Activated CD4-positive, alpha-beta T cell treated with anti-CD3 and anti-CD28 coated beads for 36 hours (primary cell): ENCODE measurements at regions not wholly inside any gene's neighbourhood (a gene's known extent, or its start where the extent isn't known, plus 50 kb on each side); places are given as distances from the start of the nearest gene placed in this dataset.

Source experiments
- ATAC-seq: fragments of 200-7000 bp; cut with Tn5 transposase; one replicate; pipeline ENCODE4 v1.10.0; 2021; ENCODE audit warnings: mild to moderate bottlenecking, moderate library complexity
- CTCF ChIA-PET: fragments of 350-600 bp; sonication (Branson Sonifier 250); formaldehyde crosslinking; loops from one replicate; lab custom pipeline; 2021; ENCODE audit warnings: antibody characterized with exemption; lab: Charles Lee
- POLR2A ChIA-PET: fragments of 350-600 bp; sonication (Branson Sonifier 250); formaldehyde crosslinking; loops from one replicate; lab custom pipeline; 2021; ENCODE audit warnings: antibody characterized with exemption, inconsistent platforms; lab: Charles Lee
- DNase-seq: peaks from one replicate; pipeline ENCODE4 v3.0.0-alpha.2; 2020
- H3K27ac Mint-ChIP-seq: one replicate; pipeline ENCODE4 v1.8.0; 2021; ENCODE audit warnings: mixed read lengths
- H3K27me3 Mint-ChIP-seq: one replicate; pipeline ENCODE4 v1.8.0; 2021; ENCODE audit warnings: mixed read lengths
- H3K36me3 Mint-ChIP-seq: one replicate; pipeline ENCODE4 v1.8.0; 2021; ENCODE audit warnings: low read depth, mixed read lengths
- H3K4me1 Mint-ChIP-seq: one replicate; pipeline ENCODE4 v1.8.0; 2021; ENCODE audit warnings: mixed read lengths
- H3K4me3 Mint-ChIP-seq: one replicate; pipeline ENCODE4 v1.8.0; 2021; ENCODE audit warnings: mild to moderate bottlenecking, moderate library complexity, mixed read lengths
- H3K9me3 Mint-ChIP-seq: one replicate; pipeline ENCODE4 v1.8.0; 2021; ENCODE audit warnings: low read depth, mixed read lengths
- intact Hi-C, 2 experiments: fragments of 100-400 bp; cut with DNase I in 1 of 2; cut with micrococcal nuclease in 1 of 2; formaldehyde crosslinking; loops; one replicate each; pipeline versions ENCODE4 v1.14.2 to v1.15.1; 2022 to 2024; cut with DNase I, micrococcal nuclease

DNA sequence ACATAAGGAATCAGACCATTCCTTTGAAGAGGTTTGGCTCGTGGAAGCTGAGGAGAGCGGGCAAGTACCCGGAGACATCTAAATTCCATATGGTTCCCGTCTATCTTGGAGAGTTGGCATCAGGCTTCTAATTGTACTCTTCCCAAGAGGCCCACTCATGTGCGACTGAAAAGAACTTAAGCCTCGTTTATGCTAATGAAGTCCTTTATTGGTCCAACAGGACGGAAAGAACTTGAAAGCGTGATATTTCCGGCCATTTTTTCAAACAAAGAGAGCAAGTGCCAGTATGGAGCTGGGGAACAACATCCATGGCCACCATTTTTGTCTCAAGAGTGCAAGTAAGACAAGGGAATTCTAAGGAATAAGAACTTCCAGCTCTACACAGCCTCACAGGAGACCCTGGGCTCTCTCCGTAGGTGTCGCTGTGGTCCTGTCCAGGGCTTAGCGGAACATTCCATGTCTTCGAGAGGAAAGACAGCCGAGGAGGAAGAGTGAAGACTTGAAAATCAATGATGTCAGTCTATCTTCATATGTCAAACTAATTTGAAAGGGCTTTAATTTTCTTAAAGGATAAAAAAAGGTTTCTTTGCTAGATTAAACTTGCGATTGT, 566.0 kb upstream of the PSMD7 start:
- Mint-ChIP-seq H3K27ac (no peak overlapping the region), H3K36me3 (no peaks in the 10 kb centered on the region), H3K27me3 (peaks cover 8% of the 10 kb centered on the region), H3K9me3 (peaks cover 4% of the 10 kb centered on the region), H3K4me1 (peaks cover 4% of the 10 kb centered on the region), H3K4me3 (no peak overlapping the region)
- CTCF ChIA-PET, result no interaction called here
- POLR2A ChIA-PET, result no interaction called here
- intact Hi-C loops, result no loop called here
- DNase-seq, result no peak
- no peak for ATAC-seq

GRCh38 chr16:73725156-73725555, 571.5 kb upstream of the PSMD7 start:
- intact Hi-C loops, result no loop called here
- Mint-ChIP-seq H3K9me3 (no peaks in the 10 kb centered on the region), H3K27me3 (peaks cover 4% of the 10 kb centered on the region), H3K4me3 (no peak overlapping the region), H3K36me3 (no peaks in the 10 kb centered on the region), H3K27ac (no peak overlapping the region), H3K4me1 (no peaks in the 10 kb centered on the region)
- ChIA-PET POLR2A (no interaction called here), CTCF (interaction anchor here (0.5 kb wide), 1 partner anchor 108 kb away, joined by 4 read pairs; no protein-coding TSS in a partner anchor)
- no peak for ATAC-seq
- no peak for DNase-seq

DNA sequence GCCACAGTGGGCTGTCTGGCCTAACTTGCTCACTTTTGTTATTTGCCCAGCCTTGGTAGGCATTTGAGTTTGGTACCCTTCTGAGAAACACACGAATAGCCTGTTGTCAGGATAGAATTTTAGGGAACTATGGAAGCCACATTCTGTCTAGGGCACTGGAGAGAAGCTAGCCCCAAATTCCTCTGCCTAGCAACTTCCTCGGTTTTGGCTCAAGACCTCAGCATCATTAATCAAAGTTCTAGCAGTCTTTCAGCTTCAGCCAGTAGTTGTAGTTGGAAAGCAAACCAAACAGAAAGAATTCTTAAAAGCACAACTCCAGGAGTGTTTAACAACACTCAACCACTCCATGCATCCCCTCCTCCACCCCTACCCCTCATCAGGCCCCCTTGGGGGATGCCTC, 572.1 kb upstream of the PSMD7 start:
- ChIA-PET POLR2A (no interaction called here), CTCF (no interaction called here)
- ATAC-seq (no peak), DNase-seq (no peak)
- H3K4me3 Mint-ChIP-seq, result no peak overlapping the region
- intact Hi-C loops, result no loop called here
- H3K27me3 Mint-ChIP-seq, result peaks cover 4% of the 10 kb centered on the region
- no peaks in the 10 kb centered on the region for H3K9me3 Mint-ChIP-seq
- H3K27ac Mint-ChIP-seq, result no peak overlapping the region
- no peaks in the 10 kb centered on the region for H3K4me1 Mint-ChIP-seq
- H3K36me3 Mint-ChIP-seq, result no peaks in the 10 kb centered on the region

GRCh38 chr16:73717266-73717974, 579.2 kb upstream of the PSMD7 start:
- intact Hi-C loops, result no loop called here
- H3K4me1 Mint-ChIP-seq, result no peaks in the 10 kb centered on the region
- no peak overlapping the region for H3K4me3 Mint-ChIP-seq
- CTCF ChIA-PET, result no interaction called here
- peaks cover 4% of the 10 kb centered on the region for H3K9me3 Mint-ChIP-seq
- no peaks in the 10 kb centered on the region for H3K36me3 Mint-ChIP-seq
- no peaks in the 10 kb centered on the region for H3K27me3 Mint-ChIP-seq
- ATAC-seq (no peak), DNase-seq (no peak)
- POLR2A ChIA-PET, result no interaction called here
- H3K27ac Mint-ChIP-seq, result no peak overlapping the region

GRCh38 chr16:73714976-73715375, 581.6 kb upstream of the PSMD7 start:
- ChIA-PET CTCF (interaction anchor here (0.8 kb wide), 1 partner anchor 295 kb away, joined by 3 read pairs; no protein-coding TSS in a partner anchor), POLR2A (no interaction called here)
- H3K4me3 Mint-ChIP-seq, result no peak overlapping the region
- H3K36me3 Mint-ChIP-seq, result no peaks in the 10 kb centered on the region
- H3K27me3 Mint-ChIP-seq, result no peaks in the 10 kb centered on the region
- no peak for ATAC-seq
- H3K27ac Mint-ChIP-seq, result no peak overlapping the region
- intact Hi-C loops, result loop anchor here in 1 of 2 experiments (5.0 kb wide), 1 partner anchor 47 kb away; no protein-coding TSS in a partner anchor
- no peaks in the 10 kb centered on the region for H3K4me1 Mint-ChIP-seq
- DNase-seq, result no peak
- peaks cover 4% of the 10 kb centered on the region for H3K9me3 Mint-ChIP-seq

- no peaks in the 10 kb centered on the region for H3K36me3 Mint-ChIP-seq
- DNase-seq (peak; percentile 13), ATAC-seq (no peak)
- H3K9me3 Mint-ChIP-seq, result peaks cover 4% of the 10 kb centered on the region
- no peak overlapping the region for H3K27ac Mint-ChIP-seq
- intact Hi-C loops, result loop anchor here in 1 of 2 experiments (5.0 kb wide), 1 partner anchor 48 kb away; no protein-coding TSS in a partner anchor
- ChIA-PET POLR2A (no interaction called here), CTCF (interaction anchor here (0.8 kb wide), 1 partner anchor 296 kb away, joined by 3 read pairs; no protein-coding TSS in a partner anchor)
- no peak overlapping the region for H3K4me3 Mint-ChIP-seq
- H3K27me3 Mint-ChIP-seq, result peaks cover 3% of the 10 kb centered on the region
- H3K4me1 Mint-ChIP-seq, result no peaks in the 10 kb centered on the region
Observed at GRCh38 chr16:73713778-73714495, 582.7 kb upstream of the PSMD7 start.

DNA sequence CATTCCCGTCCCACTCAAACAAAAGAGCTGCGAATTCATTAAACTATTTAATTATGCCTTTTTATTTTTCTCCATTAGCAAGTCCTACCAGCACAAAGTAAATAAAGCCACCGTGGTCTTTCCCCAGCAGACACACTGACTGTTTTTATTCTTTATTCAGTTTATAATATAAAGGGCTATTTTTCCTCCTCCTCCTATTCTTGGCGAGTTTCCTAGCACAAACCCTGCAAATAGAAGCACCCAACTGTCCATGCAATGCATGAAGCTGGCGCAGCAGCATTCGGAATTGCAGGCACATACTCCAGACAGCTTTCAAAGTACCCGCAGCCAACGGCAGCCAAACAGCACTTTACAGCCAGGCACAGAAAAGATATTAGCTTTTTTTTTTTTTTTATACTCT, 583.4 kb upstream of the PSMD7 start:
- Mint-ChIP-seq H3K4me3 (no peak overlapping the region), H3K4me1 (no peaks in the 10 kb centered on the region), H3K9me3 (peaks cover 4% of the 10 kb centered on the region), H3K27me3 (peaks cover 3% of the 10 kb centered on the region), H3K36me3 (no peaks in the 10 kb centered on the region), H3K27ac (no peak overlapping the region)
- ATAC-seq (no peak), DNase-seq (no peak)
- ChIA-PET CTCF (no interaction called here), POLR2A (no interaction called here)
- intact Hi-C loops, result loop anchor here in 1 of 2 experiments (5.0 kb wide), 1 partner anchor 49 kb away; no protein-coding TSS in a partner anchor

GRCh38 chr16:73711406-73712080, 585.1 kb upstream of the PSMD7 start:
- H3K27ac Mint-ChIP-seq, result no peak overlapping the region
- H3K9me3 Mint-ChIP-seq, result peaks cover 4% of the 10 kb centered on the region
- intact Hi-C loops, result loop anchor here in 1 of 2 experiments (5.0 kb wide), 1 partner anchor 51 kb away; no protein-coding TSS in a partner anchor
- no peaks in the 10 kb centered on the region for H3K4me1 Mint-ChIP-seq
- H3K4me3 Mint-ChIP-seq, result no peak overlapping the region
- ChIA-PET POLR2A (no interaction called here), CTCF (no interaction called here)
- DNase-seq (no peak), ATAC-seq (no peak)
- H3K36me3 Mint-ChIP-seq, result no peaks in the 10 kb centered on the region
- H3K27me3 Mint-ChIP-seq, result peaks cover 6% of the 10 kb centered on the region

DNA sequence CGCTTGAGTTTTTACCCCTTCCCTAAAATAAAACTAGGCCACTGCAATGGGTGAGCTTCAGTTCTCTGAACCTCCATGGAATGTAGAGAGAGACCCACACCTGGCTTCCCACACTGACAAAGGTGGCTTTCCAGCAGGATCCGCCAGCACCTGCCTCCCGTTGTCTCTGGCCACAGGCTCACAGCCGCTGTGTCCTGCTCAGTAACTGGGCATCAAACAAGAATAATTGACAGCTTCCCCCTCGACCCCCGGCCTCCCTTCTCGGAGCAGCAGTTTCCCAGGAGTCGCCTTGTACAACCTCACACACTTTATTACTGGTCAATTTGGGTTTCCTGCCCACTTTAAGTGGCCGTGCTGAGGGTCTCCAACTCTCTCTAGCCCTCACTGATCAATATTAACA, 586.1 kb upstream of the PSMD7 start:
- Mint-ChIP-seq H3K4me3 (no peak overlapping the region), H3K36me3 (no peaks in the 10 kb centered on the region), H3K27ac (no peak overlapping the region), H3K9me3 (no peaks in the 10 kb centered on the region), H3K27me3 (peaks cover 8% of the 10 kb centered on the region), H3K4me1 (no peaks in the 10 kb centered on the region)
- intact Hi-C loops, result loop anchor here in 1 of 2 experiments (5.0 kb wide), 1 partner anchor 52 kb away; no protein-coding TSS in a partner anchor
- CTCF ChIA-PET, result no interaction called here
- DNase-seq (no peak), ATAC-seq (no peak)
- POLR2A ChIA-PET, result no interaction called here

DNA sequence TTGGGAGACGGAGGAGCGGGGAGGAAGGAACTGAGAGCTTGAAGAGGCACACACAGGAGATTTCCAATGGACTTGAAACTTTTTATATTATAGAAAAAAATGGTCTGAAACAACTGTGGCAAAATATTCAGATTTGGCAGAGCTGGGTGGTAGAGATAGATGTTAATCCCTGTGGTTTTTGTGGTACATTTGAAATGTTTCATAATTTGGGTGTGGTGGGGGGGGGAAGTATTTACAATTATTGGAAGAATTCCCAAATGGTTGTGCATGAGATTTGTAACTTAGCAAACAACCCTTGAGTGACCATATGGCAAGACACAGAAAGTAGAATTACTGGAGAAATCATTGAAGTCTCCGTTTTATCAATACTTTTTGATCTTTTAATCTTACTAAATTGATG, 588.8 kb upstream of the PSMD7 start:
- H3K4me1 Mint-ChIP-seq, result no peaks in the 10 kb centered on the region
- no peaks in the 10 kb centered on the region for H3K9me3 Mint-ChIP-seq
- no peak overlapping the region for H3K4me3 Mint-ChIP-seq
- DNase-seq (no peak), ATAC-seq (no peak)
- H3K36me3 Mint-ChIP-seq, result no peaks in the 10 kb centered on the region
- no peak overlapping the region for H3K27ac Mint-ChIP-seq
- POLR2A ChIA-PET, result no interaction called here
- intact Hi-C loops, result no loop called here
- H3K27me3 Mint-ChIP-seq, result peaks cover 8% of the 10 kb centered on the region
- CTCF ChIA-PET, result no interaction called here

GRCh38 chr16:73703891-73704290, 592.7 kb upstream of the PSMD7 start:
- no peak for ATAC-seq
- POLR2A ChIA-PET, result no interaction called here
- no peak overlapping the region for H3K4me3 Mint-ChIP-seq
- H3K9me3 Mint-ChIP-seq, result no peaks in the 10 kb centered on the region
- no peaks in the 10 kb centered on the region for H3K36me3 Mint-ChIP-seq
- H3K4me1 Mint-ChIP-seq, result no peaks in the 10 kb centered on the region
- no peak overlapping the region for H3K27ac Mint-ChIP-seq
- peaks cover 5% of the 10 kb centered on the region for H3K27me3 Mint-ChIP-seq
- no peak for DNase-seq
- CTCF ChIA-PET, result no interaction called here
- intact Hi-C loops, result no loop called here
